GM18868 (cell line): ENCODE measurements at regions not wholly inside any gene's neighbourhood (a gene's known extent, or its start where the extent isn't known, plus 50 kb on each side); places are given as distances from the start of the nearest gene placed in this dataset.

Experiments
- ATAC-seq: cut with Tn5 transposase; IDR thresholded peaks from one replicate; pipeline ENCODE4 v1.9.1; 2021; ENCODE audit warnings: mild to moderate bottlenecking, moderate library complexity; ENCODE audit not compliant: unreplicated experiment

DNA sequence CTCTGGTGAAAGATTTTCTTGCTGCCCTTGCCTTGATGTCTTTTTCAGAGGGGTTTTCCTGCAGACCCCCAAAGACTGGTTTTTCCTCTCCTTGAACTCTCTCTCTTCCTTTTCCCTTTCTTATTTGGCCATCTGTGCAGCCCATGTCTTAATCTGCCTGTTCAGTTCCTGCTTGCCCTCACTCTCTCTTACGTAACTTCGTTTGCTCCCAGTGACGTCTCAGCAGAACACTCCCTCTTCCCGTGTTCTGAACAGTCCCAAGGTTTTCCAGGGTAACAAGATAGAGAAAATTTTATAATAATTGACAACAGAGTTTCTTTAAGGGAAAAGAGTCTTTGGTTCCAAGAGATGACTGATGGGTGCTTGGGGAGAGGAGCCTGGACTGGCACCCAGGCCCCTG is 109.1 kb upstream of the LMO4 start:
- ATAC-seq = no peak

DNA sequence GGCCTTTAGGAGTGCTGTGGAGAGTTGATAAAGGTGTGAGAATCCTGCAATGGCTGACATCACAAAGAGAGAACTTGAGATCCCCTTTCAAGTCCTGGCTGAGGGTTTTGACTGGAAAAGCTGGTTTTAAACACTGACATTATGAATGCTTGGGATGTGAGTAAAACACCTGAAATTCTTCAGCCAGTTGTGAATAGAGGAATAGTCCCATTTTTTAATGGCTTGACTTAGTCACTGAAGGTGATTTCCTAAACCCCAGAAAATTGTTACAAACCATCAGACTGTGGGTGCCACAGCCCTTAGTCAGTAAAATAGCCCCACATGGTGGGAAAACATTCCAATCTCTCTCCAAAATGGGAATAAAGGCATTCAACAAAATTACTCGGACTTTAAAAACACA is 107.7 kb upstream of the LMO4 start:
- no peak for ATAC-seq

DNA sequence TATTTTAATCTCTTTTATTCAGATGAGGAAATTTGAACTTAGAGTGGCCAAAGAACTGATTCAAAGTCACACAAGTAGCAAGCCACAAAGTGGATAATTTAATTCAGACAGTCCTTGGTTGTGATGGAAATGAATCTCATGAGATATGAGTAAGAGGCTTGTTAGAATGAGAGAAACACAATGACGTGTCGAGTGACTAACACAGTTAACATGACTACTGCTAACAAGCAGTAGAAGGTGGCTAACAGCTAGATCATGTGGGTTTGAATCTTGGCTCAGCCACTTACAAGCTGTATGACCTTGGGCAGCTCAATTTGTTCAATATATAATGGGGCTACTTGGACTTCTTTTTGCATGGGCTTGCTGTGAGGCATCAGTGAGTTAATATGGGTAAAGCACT is 104.5 kb upstream of the LMO4 start:
- no peak for ATAC-seq

DNA sequence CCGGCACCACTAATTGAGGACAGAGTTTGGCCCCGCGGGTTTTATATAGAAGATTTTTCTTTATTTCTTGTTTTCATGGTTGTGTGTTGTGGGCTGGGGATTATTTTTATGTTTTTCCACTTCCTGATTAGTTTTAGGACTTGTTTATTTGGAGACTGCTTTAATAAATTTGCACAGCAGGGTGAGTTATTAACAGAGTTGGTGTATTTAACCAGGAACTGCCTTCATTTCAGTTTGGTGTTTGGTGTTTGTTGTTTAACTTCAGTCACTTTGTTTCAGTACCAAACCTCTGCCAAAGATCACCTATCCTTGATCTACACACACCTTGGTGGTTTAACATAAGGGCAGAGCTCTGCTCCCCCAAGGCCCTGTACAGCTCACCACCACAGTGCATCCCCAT is 103.5 kb upstream of the LMO4 start:
- ATAC-seq = no peak

DNA sequence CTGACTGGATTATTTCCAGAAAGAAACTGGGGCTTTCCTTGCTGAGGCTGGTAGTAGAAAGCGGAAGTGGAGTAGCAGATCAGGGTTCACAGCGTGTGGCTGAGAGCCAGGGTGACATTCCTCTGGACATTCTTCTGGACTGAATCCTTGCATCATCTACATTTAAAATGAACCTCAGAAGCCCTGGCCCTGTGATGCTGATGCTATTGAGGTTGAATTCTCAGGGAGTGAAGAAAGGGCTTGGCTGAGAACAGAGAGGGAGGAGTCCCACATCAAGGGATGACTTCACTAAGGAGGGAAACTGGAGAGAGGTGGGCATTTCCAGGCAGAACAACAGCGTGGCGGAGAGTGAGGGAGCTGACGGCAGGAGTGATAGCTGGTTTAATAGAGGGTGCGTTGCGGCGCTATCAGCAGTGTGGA is 102.3 kb upstream of the LMO4 start:
- ATAC-seq = peak; percentile 80

DNA sequence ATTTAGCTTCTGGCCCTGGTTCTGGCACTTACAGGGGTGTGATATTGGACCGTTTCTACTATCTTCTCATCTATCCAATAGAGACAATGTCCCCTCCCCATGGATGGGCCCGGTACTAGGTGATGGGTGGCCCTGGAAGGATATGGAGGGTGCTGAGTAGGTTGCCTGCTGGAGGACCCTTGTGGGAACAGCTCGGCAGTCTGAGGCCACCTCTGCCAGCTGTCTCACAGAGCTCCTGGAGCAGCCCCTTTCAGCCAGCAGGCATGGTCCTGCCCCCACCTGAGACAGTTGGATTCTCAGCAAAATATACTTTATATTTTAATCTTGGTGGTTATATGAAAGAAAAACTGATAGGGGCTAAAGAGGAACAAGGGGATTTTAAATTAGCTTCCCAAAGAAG is 101.0 kb upstream of the LMO4 start:
- ATAC-seq = no peak

DNA sequence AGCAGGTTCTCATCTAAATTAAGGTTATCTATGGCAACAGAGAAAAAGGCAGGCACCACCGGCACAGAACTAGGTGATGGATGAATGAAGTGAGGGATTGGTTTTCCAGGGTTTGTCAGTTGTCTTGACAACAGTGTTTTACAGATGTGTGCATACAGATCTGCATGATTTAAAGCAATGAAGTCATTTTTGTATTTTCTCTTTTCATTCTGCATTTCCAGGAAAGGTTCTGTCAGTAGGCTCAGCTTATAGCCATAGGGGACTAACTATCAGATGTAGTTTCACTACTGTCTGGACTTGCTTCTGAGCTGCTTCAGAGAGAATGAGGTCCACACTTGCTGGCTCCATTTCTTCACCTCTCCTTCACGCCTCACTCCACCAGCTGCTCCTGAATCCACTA is 98.2 kb upstream of the LMO4 start:
- no peak for ATAC-seq

DNA sequence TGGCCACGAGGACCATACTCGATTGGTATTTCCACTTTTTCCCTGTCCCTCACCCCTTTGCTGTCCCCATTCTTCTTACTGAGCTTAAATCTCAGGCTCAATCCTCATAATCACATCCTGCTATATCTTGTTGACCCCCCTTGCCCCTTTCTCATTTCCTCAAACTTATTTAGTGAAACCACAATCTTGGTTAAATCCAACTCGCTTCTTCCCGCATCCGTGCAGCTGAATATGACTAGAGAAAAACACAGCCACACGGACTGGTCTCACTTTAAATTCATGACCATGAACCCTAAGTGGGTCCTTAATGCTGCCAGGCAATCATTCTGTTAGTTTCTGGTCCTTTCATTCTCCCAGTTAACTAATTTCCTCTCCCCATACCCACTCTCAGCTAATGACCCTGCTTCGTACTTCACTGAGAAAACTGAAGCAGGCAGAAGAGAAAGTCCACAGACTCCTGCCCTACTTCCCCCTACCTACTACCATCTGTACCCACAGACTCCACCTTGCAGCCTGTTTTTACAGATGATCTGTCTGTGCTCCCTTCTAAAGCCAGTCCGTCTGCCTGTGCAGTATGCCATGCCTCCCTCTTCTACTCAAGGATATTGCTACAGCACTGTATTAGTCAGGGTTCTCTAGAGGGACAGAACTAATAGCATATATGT is 96.8 kb upstream of the LMO4 start:
- peak; percentile 52 for ATAC-seq

DNA sequence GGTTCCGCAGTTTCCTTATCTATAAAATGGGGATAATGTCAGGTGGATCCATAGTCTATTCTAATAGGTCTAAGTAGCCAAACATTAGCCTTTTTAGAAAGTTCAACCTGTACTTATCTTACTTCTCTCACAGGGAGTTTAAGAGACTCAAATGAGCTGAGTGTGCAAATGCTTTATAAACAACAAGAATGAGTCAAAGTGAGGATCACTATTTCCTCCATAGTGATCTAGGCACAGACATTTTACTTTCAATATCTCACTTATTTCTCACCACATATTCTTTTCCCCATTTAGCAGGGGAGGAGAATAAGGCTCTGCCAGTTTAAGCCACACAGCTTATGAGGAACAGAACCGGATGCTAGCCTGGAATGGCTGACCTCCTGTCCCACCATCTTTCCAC is 92.1 kb upstream of the LMO4 start:
- ATAC-seq = peak; percentile 38

DNA sequence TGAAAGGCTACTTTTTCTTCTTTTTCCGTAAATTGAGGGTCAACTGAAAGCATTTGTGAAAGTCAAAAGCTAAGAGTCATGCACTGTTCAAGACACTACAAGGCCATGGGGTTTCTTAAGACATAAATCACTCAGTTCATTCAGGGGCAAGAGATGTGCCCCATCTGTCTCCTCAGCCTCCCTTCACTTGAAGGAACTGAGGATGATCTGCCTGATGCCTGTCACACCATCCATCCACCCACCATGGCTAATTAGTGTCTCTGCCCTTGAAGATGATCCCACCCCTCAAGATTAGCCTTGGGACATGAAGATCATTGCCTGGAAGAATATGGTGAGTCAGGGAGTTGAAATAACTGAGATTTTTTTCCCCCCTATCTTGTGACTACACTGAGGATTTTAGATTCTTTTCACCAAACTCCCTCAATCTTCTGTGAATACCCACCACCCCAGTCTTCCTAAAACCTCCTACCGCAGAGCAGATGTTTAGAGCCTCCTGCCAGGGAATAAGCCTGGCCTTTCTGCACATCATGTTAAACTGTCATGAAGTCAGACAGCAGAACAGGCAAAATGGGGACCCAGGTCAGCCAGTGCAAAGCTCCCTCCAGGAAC is 88.6 kb upstream of the LMO4 start:
- no peak for ATAC-seq

DNA sequence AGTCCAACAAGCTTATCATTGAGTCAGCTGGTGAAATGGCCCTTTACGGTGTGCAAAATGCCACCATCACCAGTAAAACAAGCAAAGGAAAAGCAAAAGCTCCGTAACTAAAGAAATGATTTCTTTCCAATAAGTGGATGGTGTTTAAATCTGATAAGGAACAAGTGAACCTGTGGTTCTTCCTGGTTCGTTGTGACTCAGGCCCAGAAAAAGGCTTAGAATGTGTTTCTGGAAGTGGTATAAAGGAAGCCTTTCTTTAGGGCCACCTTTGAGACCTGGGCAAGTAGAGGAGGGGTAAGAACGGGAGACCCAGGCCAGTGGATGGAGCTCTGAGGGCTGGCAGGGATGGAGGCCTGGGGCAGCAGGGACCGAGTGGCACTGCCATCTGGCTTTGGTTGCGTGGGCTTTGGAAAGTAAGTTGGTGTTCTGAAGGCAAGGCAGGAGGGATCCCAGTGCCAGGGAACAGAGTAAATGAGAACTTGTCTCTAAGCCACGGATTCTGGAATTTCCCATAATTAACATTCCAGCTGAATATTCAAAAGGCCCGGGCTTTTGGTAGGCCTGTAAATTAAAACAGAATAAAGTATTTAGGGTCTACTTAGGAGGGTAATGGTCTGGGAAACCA is 87.9 kb upstream of the LMO4 start:
- no peak for ATAC-seq

DNA sequence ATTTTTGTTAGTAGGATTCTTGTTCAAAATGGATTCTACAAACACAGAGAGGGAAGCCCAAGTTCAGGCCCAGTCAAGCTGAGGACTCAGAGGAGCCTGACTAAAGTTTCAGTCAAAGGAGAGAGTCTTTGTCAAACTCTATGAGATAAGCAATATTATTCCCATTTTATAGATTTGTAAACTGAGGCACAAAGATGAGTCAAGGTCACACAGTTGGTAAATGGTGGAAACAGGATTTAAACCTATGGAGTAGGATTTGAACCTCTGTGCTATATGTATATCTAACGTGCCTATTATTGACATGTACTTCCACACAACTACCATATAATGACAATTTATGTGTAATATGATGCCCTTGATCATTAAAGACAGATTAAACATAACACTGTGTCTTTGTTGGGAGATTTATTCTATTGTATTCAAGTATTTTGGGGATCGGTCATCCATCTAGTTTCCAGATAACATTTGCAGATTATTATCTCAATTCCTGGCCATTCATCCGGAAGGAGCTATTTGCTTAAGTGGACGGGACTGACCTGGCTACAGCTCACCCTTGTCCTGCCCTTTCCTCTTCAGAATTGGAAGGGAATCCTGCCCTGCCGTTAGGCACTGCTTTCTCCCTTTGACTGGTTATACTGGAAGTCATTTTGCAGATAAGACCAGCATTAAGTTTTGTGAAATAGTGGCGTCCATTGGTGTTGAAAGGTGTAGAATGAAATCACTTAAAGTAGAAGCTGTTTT is 86.1 kb upstream of the LMO4 start:
- no peak for ATAC-seq

DNA sequence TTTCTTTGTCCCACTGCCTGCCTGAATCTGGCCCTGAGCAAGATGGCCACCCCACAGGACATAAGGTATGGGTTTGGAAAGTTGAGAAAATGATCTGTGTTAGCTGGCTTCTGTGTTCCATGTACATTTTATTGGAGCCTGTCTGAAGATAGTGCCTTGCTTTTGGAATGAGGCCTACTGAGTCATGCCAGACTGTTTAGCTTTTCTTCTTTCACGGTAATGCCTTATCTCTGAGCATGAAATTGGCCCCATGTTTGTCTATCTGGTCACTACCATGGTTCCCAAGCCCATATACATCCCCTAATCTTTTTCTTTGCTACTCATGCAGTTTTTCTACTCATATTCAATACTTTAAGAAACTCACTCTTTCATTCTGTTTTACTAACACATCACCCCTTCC is 85.1 kb upstream of the LMO4 start:
- no peak for ATAC-seq

DNA sequence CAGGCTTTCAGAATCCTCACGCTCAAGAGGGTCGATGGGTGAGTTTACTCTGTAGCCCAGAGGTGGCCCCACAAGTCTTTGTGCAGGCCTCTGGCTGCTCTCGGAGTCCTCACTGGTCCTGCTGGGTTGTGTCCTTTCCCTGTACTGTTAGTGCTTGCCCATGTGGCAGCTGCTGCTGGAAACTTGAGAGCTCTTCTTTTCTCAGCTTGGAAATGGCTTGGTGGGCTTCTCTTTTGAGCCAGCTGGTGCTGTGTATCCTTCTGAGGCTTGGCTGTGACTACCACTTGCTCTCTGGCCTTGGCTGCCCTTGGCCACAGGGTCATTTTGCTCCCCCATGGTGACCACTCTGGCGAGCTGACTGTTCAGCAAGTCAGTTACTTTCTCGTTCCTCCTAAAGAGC is 82.2 kb upstream of the LMO4 start:
- no peak for ATAC-seq

DNA sequence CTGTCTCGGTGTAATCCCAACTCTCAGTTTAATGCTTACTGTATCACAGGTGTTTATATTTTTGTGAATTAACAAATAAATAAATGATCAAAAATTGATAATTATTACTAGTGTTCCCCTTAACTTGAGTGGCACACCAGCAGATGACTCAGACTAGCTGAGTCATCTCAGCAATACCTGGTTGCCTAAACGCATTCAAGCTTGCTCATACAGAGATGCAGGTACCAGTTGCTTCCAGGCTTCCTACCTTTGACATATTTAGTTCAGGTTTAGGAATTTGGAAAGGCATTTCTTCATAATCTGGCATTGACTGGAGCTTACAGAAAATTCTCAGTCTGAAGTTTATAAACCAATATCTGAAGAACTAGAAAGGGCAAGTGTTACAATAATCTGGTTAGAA is 78.9 kb upstream of the LMO4 start:
- no peak for ATAC-seq

DNA sequence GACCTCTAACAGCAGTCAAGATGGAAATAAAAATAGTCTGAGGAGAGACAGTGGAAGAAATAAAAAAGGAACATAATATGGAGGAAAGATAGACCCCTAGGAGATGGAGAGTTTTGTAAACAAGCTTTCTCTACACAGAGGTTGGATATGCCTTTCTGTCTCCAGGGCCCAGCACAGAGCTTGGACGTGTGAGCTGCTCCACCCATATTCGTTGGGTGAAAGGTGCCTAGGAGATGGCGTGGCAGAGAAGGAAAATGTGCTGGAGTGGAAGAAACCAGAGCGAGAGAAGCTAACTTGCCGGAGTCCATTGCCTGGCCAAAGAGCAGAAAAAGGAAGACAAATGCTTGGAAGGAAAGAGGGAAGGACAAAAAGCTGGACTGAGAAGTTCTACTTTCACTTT is 78.3 kb upstream of the LMO4 start:
- ATAC-seq = no peak

DNA sequence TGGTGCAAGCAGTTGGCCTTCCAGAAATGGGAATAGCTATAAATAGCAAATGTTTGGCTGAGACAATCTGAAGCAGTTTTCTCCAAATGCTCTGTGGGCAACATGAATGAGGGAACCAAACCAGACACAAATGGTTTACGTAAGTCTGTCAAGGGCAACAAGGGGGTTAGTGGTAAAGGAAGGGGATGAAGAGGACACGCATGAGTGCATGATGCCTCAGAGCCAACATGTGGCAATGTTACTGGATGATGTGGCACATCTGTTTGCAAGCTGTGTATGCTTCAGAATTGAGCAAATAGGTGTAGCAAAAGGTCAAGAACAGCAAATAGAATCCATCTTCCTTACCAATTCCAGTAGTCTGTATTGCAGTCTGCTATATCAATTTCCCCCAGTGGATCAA is 76.3 kb upstream of the LMO4 start:
- ATAC-seq = no peak

DNA sequence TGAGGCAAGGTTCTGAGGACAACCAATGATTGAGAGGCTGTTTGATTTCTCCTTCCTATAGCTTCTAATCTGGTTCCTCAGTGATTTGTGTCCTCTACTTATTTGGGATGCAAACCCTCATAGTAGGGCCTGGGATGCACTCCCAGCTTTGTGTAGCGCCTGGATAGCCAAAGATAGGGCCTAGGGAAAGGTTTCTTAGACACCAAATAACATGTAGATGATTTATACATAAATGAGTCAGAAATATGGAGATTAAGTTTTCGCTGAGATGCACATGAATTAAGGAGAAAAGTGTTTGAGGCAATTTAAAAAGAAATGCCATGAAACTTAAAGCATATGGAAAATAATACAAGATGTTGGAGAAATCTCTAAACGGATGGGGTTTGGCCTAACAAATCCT is 66.0 kb upstream of the LMO4 start:
- no peak for ATAC-seq

DNA sequence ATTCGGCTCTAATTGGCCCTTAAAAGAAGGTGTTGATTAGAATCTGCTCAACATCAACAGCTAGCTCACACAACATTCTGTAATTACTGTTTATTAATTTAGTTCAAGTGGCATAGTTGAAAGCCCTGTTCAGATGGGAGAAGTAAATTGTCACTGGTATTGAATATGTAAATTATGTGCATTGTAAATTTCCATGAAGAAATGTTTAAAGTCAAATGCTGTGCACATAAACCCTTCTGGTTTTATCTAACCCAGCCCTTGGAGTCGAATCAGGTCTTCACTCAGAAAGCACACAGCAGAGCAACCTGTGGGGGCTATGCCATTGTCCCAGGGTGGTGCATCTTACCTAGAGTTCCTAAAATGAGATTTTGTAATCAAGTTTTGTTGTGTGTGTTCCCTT is 65.4 kb upstream of the LMO4 start:
- ATAC-seq = no peak

DNA sequence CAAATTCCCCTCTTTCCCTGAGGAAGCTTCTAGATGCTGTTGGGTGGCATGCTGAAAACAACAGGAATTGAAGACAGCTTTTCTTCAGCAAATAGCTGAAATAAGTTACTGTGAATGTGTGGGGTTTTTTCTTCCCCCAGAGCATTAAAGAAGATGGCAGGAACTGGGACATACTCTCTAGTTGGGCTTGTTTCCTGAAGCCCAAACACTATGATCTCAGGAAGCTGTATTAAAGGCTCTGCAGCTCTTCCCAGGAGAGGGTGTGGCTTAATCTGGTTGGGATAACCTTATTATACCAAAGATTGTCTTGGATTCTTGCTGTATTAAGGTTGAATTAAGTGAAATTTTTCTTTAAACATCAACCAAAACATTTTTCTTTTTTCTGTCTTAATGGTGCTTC is 64.9 kb upstream of the LMO4 start:
- ATAC-seq = no peak

DNA sequence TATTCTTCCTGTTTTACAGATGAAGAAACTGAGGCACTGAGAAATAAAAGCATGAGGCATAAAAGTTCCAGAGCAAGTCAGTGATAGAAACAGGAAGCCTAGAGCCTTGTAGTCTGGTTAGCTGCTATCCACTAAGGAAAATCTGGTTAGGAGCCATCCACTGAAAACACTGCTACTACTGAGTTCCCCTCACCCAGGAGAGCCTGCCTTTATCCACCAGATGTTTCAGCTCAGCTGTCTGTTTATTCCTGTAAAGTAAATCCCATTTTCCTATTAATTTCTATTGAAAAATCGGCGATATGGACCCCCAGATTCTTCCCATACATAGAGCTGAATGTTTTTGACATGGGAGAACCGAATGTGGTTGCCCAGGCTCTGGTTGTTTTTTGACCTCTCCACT is 63.7 kb upstream of the LMO4 start:
- ATAC-seq = no peak

DNA sequence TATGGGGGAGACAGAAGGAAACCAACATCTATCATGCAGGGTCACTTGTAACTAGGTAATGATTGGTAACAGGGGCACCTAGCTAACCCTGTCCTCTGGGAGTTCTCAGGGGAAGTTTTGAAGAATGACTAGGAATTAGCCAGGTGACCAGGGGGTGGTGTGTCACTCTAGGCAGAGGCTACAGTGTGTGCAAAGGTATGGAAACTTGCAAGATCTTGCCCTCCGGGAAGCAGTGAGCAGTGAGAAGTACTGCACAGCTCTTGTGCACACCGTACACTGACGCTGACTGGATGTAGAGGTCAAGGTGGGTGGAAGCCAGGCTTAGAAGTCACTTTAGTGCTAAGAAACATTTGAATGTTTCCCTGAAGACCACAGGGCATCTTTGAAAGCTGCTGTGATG is 62.9 kb upstream of the LMO4 start:
- ATAC-seq = no peak
